GM23338 (cell line): ENCODE measurements at regions not wholly inside any gene's neighbourhood (a gene's known extent, or its start where the extent isn't known, plus 50 kb on each side); places are given as distances from the start of the nearest gene placed in this dataset.

ENCODE experiments used
- ATAC-seq: fragments of 200-7000 bp; cut with Tn5 transposase; 3 replicates; pipeline ENCODE4 v1.9.1; 2020
- DNase-seq: peaks from one replicate; pipeline ENCODE4 v3.0.0-alpha.2; 2015; ENCODE audit warnings: low spot score
- H2AFZ ChIP-seq: fragments of 200-600 bp; sonication (generic); 2 replicates; pipeline ENCODE4 v1.8.0; 2016; ENCODE audit warnings: antibody characterized with exemption, mild to moderate bottlenecking, moderate library complexity
- H3F3A ChIP-seq: fragments of 200-600 bp; sonication (generic); replicated peaks from 2 replicates; pipeline ENCODE4 v1.8.0; 2017; ENCODE audit warnings: antibody characterized with exemption, mixed run types, low read depth
- H3K27ac ChIP-seq: fragments of 200-600 bp; sonication (generic); 2 replicates; pipeline ENCODE4 v1.6.1; 2016; ENCODE audit warnings: low read depth
- H3K27me3 ChIP-seq: fragments of 200-600 bp; sonication (generic); 2 replicates; pipeline ENCODE4 v1.8.0; 2016; ENCODE audit warnings: mild to moderate bottlenecking, mixed run types, moderate library complexity; ENCODE audit not compliant: insufficient read depth
- H3K36me3 ChIP-seq: fragments of 200-600 bp; sonication (generic); 2 replicates; pipeline ENCODE4 v1.8.0; 2016; ENCODE audit warnings: mild to moderate bottlenecking; ENCODE audit not compliant: insufficient read depth
- H3K4me1 ChIP-seq: fragments of 200-600 bp; sonication (generic); 2 replicates; pipeline ENCODE4 v1.8.0; 2016; ENCODE audit warnings: mild to moderate bottlenecking, moderate library complexity; ENCODE audit not compliant: insufficient read depth
- H3K4me2 ChIP-seq: fragments of 200-600 bp; sonication (generic); 2 replicates; pipeline ENCODE4 v1.7.1; 2017; ENCODE audit warnings: mixed run types
- H3K4me3 ChIP-seq: fragments of 200-600 bp; sonication (generic); 2 replicates; pipeline ENCODE4 v1.6.1; 2016; ENCODE audit warnings: mixed run types
- H3K79me2 ChIP-seq: fragments of 200-600 bp; sonication (generic); replicated peaks from 2 replicates; pipeline ENCODE4 v1.8.0; 2017; ENCODE audit warnings: mild to moderate bottlenecking; ENCODE audit not compliant: insufficient read depth
- H3K9me2 ChIP-seq: fragments of 200-600 bp; sonication (generic); 2 replicates; pipeline ENCODE4 v1.8.0; 2017; ENCODE audit not compliant: insufficient read depth
- H4K20me1 ChIP-seq: fragments of 200-600 bp; sonication (generic); replicated peaks from 2 replicates; pipeline ENCODE4 v1.8.0; 2017; ENCODE audit warnings: mild to moderate bottlenecking; ENCODE audit not compliant: insufficient read depth
- H3K27ac Mint-ChIP-seq: 2 replicates; pipeline ENCODE4 v1.8.0; 2020; ENCODE audit warnings: inconsistent platforms, mild to moderate bottlenecking, moderate library complexity, mixed read lengths
- H3K27me3 Mint-ChIP-seq: 3 replicates; pipeline ENCODE4 v1.8.0; 2022; ENCODE audit warnings: low read depth, mild to moderate bottlenecking, moderate library complexity, mixed read lengths, inconsistent platforms; ENCODE audit not compliant: insufficient read depth, poor library complexity
- H3K36me3 Mint-ChIP-seq: 3 replicates; pipeline ENCODE4 v1.8.0; 2021; ENCODE audit warnings: low read depth, mild to moderate bottlenecking, inconsistent platforms, moderate library complexity, mixed read lengths
- H3K4me1 Mint-ChIP-seq: 3 replicates; pipeline ENCODE4 v1.8.0; 2020; ENCODE audit warnings: mild to moderate bottlenecking, inconsistent platforms, mixed read lengths
- H3K4me3 Mint-ChIP-seq: 3 replicates; pipeline ENCODE4 v1.8.0; 2021; ENCODE audit warnings: moderate library complexity, mild to moderate bottlenecking, inconsistent platforms, mixed read lengths
- H3K9me3 Mint-ChIP-seq: 3 replicates; pipeline ENCODE4 v1.8.0; 2020; ENCODE audit warnings: moderate library complexity, mild to moderate bottlenecking, inconsistent platforms, mixed read lengths
- CREB1 ChIP-seq: fragments of 250-450 bp; sonication (Bioruptor Pico); IDR thresholded peaks from 2 replicates; pipeline ENCODE4 v1.5.0; 2020; ENCODE audit warnings: low read depth, mild to moderate bottlenecking, moderate library complexity
- CTCF ChIP-seq, 2 experiments: fragments of 200-600 bp in 1 of 2; sonication (generic) in 1 of 2; conservative IDR thresholded peaks; 2 replicates each; pipeline versions ENCODE4 v1.5.1 to v1.6.1; 2016 to 2017; ENCODE audit warnings: antibody characterized with exemption in 2 of 2, low read depth in 2 of 2, mild to moderate bottlenecking in 2 of 2, moderate library complexity in 1 of 2
- EZH2 ChIP-seq: fragments of 200-600 bp; sonication (generic); IDR thresholded peaks from one replicate; pipeline ENCODE4 v1.8.0; 2017; ENCODE audit warnings: antibody characterized with exemption, mild to moderate bottlenecking, low read depth; ENCODE audit not compliant: unreplicated experiment
- EZH2phosphoT487 ChIP-seq: fragments of 200-600 bp; sonication (generic); IDR thresholded peaks from one replicate; pipeline ENCODE4 v1.8.1; 2018; ENCODE audit warnings: antibody characterized with exemption; ENCODE audit not compliant: unreplicated experiment
- JUNB ChIP-seq: IDR thresholded peaks from one replicate; pipeline ENCODE4 v1.6.1; 2016; ENCODE audit warnings: antibody characterized with exemption; ENCODE audit not compliant: unreplicated experiment
- REST ChIP-seq: IDR thresholded peaks from one replicate; pipeline ENCODE4 v1.6.1; 2018; ENCODE audit warnings: antibody characterized with exemption; ENCODE audit not compliant: unreplicated experiment
- ZNF114 ChIP-seq: fragments of 250-450 bp; sonication (Bioruptor Pico); IDR thresholded peaks from 2 replicates; pipeline ENCODE4 v1.5.0; 2020; ENCODE audit warnings: mild to moderate bottlenecking, moderate library complexity

- no peak for ATAC-seq
- H3K4me3 Mint-ChIP-seq, result no peak overlapping the region
- no peaks in the 10 kb centered on the region for H3K4me1 ChIP-seq
- no peaks in the 10 kb centered on the region for H3K79me2 ChIP-seq
- H3K27ac ChIP-seq, result no peak overlapping the region
- H3K36me3 Mint-ChIP-seq, result no peaks in the 10 kb centered on the region
- no peaks in the 10 kb centered on the region for H3K9me3 Mint-ChIP-seq
- no peaks in the 10 kb centered on the region for H3K27me3 ChIP-seq
- H3K4me2 ChIP-seq, result no peak overlapping the region
- no peak for TF ChIP-seq REST
- no peak for TF ChIP-seq CREB1 (CRISPR knock-in tag)
- no peak for TF ChIP-seq JUNB
- TF ChIP-seq EZH2phosphoT487, result no peak
- TF ChIP-seq EZH2, result no peak
- TF ChIP-seq ZNF114, result no peak
- no peak for TF ChIP-seq CTCF (conservative IDR thresholded peaks at IDR 0.05; ENCODE audit: low read depth in 2 of 2)
- H3K27ac Mint-ChIP-seq, result no peak overlapping the region
- H3F3A ChIP-seq, result no peaks in the 10 kb centered on the region
- no peaks in the 10 kb centered on the region; the same call in 2 of the 3 replicates for H3K4me1 Mint-ChIP-seq
- no peaks in the 10 kb centered on the region for H3K36me3 ChIP-seq
- no peaks in the 10 kb centered on the region for H3K27me3 Mint-ChIP-seq
- DNase-seq, result no peak
- no peak overlapping the region for H2AFZ ChIP-seq
- no peaks in the 10 kb centered on the region for H4K20me1 ChIP-seq
- H3K4me3 ChIP-seq, result no peak overlapping the region
- no peaks in the 10 kb centered on the region for H3K9me2 ChIP-seq
Observed at GRCh38 chr6:85241498-85242052, 208.3 kb upstream of the NT5E start.

GRCh38 chr6:85240787-85241385 is 209.0 kb upstream of the NT5E start:
- Histone ChIP-seq H3K4me1 (no peaks in the 10 kb centered on the region), H3K9me2 (no peaks in the 10 kb centered on the region), H3K27ac (no peak overlapping the region), H3K4me2 (no peak overlapping the region), H4K20me1 (no peaks in the 10 kb centered on the region), H3K27me3 (no peaks in the 10 kb centered on the region), H2AFZ (no peak overlapping the region), H3K36me3 (no peaks in the 10 kb centered on the region), H3K4me3 (no peak overlapping the region), H3K79me2 (no peaks in the 10 kb centered on the region), H3F3A (no peaks in the 10 kb centered on the region)
- DNase-seq (no peak), ATAC-seq (no peak)
- Mint-ChIP-seq H3K27me3 (no peaks in the 10 kb centered on the region), H3K4me3 (no peak overlapping the region), H3K4me1 (no peaks in the 10 kb centered on the region; the same call in 2 of the 3 replicates), H3K36me3 (no peaks in the 10 kb centered on the region), H3K9me3 (no peaks in the 10 kb centered on the region), H3K27ac (no peak overlapping the region)
- no peak for TF ChIP-seq EZH2
- no peak for TF ChIP-seq EZH2phosphoT487
- no peak for TF ChIP-seq ZNF114
- TF ChIP-seq CTCF (conservative IDR thresholded peaks at IDR 0.05; ENCODE audit: low read depth in 2 of 2), result no peak
